Activated CD8-positive, alpha-beta T cell treated with anti-CD3 and anti-CD28 coated beads, Interleukin-2, amount 10 ng/mL, durations not matched to agents 7 days and 5 days (primary cell): ENCODE measurements at regions not wholly inside any gene's neighbourhood (a gene's known extent, or its start where the extent isn't known, plus 50 kb on each side); places are given as distances from the start of the nearest gene placed in this dataset.

Experiments used
- ATAC-seq: fragments of 150-1000 bp; cut with Tn5 transposase; one replicate; pipeline ENCODE4 v1.10.0; 2021; ENCODE audit warnings: moderate library complexity
- CTCF ChIA-PET: fragments of 350-600 bp; sonication (Branson Sonifier 250); formaldehyde crosslinking; loops from one replicate; lab custom pipeline; 2021; ENCODE audit warnings: antibody characterized with exemption; lab: Charles Lee
- POLR2A ChIA-PET: fragments of 350-600 bp; sonication (Branson Sonifier 250); formaldehyde crosslinking; loops from one replicate; lab custom pipeline; 2021; ENCODE audit warnings: antibody characterized with exemption; lab: Charles Lee
- DNase-seq: peaks from one replicate; pipeline ENCODE4 v3.0.0-alpha.2; 2020
- H3K27ac Mint-ChIP-seq: one replicate; pipeline ENCODE4 v1.8.0; 2021; ENCODE audit warnings: mild to moderate bottlenecking, mixed read lengths
- H3K27me3 Mint-ChIP-seq: one replicate; pipeline ENCODE4 v1.8.0; 2021; ENCODE audit warnings: low read depth, mixed read lengths
- H3K36me3 Mint-ChIP-seq: one replicate; pipeline ENCODE4 v1.8.0; 2021; ENCODE audit warnings: low read depth, mixed read lengths
- H3K4me1 Mint-ChIP-seq: one replicate; pipeline ENCODE4 v1.8.0; 2021; ENCODE audit warnings: low read depth, mixed read lengths
- H3K4me3 Mint-ChIP-seq: one replicate; pipeline ENCODE4 v1.8.0; 2021; ENCODE audit warnings: mild to moderate bottlenecking, mixed read lengths
- H3K9me3 Mint-ChIP-seq: one replicate; pipeline ENCODE4 v1.8.0; 2022; ENCODE audit warnings: mixed read lengths; ENCODE audit not compliant: insufficient read depth

- ChIA-PET CTCF (no interaction called here), POLR2A (no interaction called here)
- H3K9me3 Mint-ChIP-seq = peaks cover 5% of the 10 kb centered on the region
- DNase-seq (no peak), ATAC-seq (no peak)
- no peak overlapping the region for H3K27ac Mint-ChIP-seq
- H3K36me3 Mint-ChIP-seq = no peaks in the 10 kb centered on the region
- H3K4me3 Mint-ChIP-seq = no peak overlapping the region
- no peaks in the 10 kb centered on the region for H3K4me1 Mint-ChIP-seq
- no peaks in the 10 kb centered on the region for H3K27me3 Mint-ChIP-seq
Observed at GRCh38 chr1:81008293-81008692, 792.4 kb upstream of the ADGRL2 start.

GRCh38 chr1:81007024-81007423 lies 793.7 kb upstream of the ADGRL2 start:
- Mint-ChIP-seq H3K4me3 (no peak overlapping the region), H3K9me3 (peaks cover 5% of the 10 kb centered on the region), H3K4me1 (no peaks in the 10 kb centered on the region), H3K36me3 (no peaks in the 10 kb centered on the region), H3K27ac (no peak overlapping the region), H3K27me3 (no peaks in the 10 kb centered on the region)
- CTCF ChIA-PET = no interaction called here
- POLR2A ChIA-PET = no interaction called here
- DNase-seq = no peak
- no peak for ATAC-seq

GRCh38 chr1:81006502-81006901 lies 794.2 kb upstream of the ADGRL2 start:
- peaks cover 5% of the 10 kb centered on the region for H3K9me3 Mint-ChIP-seq
- DNase-seq (no peak), ATAC-seq (no peak)
- no peaks in the 10 kb centered on the region for H3K4me1 Mint-ChIP-seq
- CTCF ChIA-PET = no interaction called here
- no peaks in the 10 kb centered on the region for H3K36me3 Mint-ChIP-seq
- no peak overlapping the region for H3K27ac Mint-ChIP-seq
- POLR2A ChIA-PET = no interaction called here
- no peak overlapping the region for H3K4me3 Mint-ChIP-seq
- no peaks in the 10 kb centered on the region for H3K27me3 Mint-ChIP-seq

GRCh38 chr1:81004011-81004410 lies 796.7 kb upstream of the ADGRL2 start:
- ChIA-PET CTCF (no interaction called here), POLR2A (no interaction called here)
- H3K27ac Mint-ChIP-seq = no peak overlapping the region
- ATAC-seq (no peak), DNase-seq (no peak)
- H3K4me1 Mint-ChIP-seq = no peaks in the 10 kb centered on the region
- H3K9me3 Mint-ChIP-seq = peaks cover 10% of the 10 kb centered on the region
- no peak overlapping the region for H3K4me3 Mint-ChIP-seq
- no peaks in the 10 kb centered on the region for H3K36me3 Mint-ChIP-seq
- H3K27me3 Mint-ChIP-seq = no peaks in the 10 kb centered on the region

GRCh38 chr1:80994934-80995333 lies 805.8 kb upstream of the ADGRL2 start:
- H3K4me1 Mint-ChIP-seq = no peaks in the 10 kb centered on the region
- H3K27me3 Mint-ChIP-seq = no peaks in the 10 kb centered on the region
- DNase-seq = no peak
- ChIA-PET POLR2A (no interaction called here), CTCF (no interaction called here)
- H3K4me3 Mint-ChIP-seq = no peak overlapping the region
- no peaks in the 10 kb centered on the region for H3K36me3 Mint-ChIP-seq
- H3K27ac Mint-ChIP-seq = no peak overlapping the region
- peaks cover 19% of the 10 kb centered on the region for H3K9me3 Mint-ChIP-seq
- no peak for ATAC-seq

DNA sequence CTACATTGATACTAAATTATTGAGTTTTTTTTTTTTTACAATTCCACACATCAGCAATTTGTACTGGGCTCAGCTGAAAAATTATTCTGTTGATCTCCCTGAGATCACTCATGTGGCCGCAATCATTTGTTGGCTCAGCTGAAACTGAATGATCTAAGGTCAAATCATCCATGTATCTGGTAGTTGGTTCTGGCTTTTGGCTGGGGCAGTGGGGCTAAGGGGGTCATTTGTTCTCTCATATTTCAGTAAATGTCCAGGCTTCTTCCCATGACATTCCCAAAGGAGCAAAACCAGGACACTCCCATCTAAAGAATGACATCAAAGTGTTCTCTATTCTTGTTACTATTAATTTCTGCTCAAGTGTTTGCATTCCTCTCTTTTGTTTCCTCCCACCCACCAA lies 806.7 kb upstream of the ADGRL2 start:
- Mint-ChIP-seq H3K36me3 (no peaks in the 10 kb centered on the region), H3K4me3 (no peak overlapping the region), H3K9me3 (peaks cover 25% of the 10 kb centered on the region), H3K27me3 (no peaks in the 10 kb centered on the region), H3K27ac (no peak overlapping the region), H3K4me1 (no peaks in the 10 kb centered on the region)
- DNase-seq (no peak), ATAC-seq (no peak)
- ChIA-PET POLR2A (no interaction called here), CTCF (no interaction called here)

GRCh38 chr1:80993154-80993980 lies 807.4 kb upstream of the ADGRL2 start:
- POLR2A ChIA-PET = no interaction called here
- Mint-ChIP-seq H3K27ac (no peak overlapping the region), H3K4me1 (no peaks in the 10 kb centered on the region), H3K27me3 (no peaks in the 10 kb centered on the region), H3K9me3 (peaks cover 25% of the 10 kb centered on the region), H3K36me3 (no peaks in the 10 kb centered on the region), H3K4me3 (no peak overlapping the region)
- CTCF ChIA-PET = no interaction called here
- ATAC-seq (no peak), DNase-seq (no peak)

- Mint-ChIP-seq H3K9me3 (peaks cover 14% of the 10 kb centered on the region), H3K36me3 (no peaks in the 10 kb centered on the region), H3K27me3 (no peaks in the 10 kb centered on the region), H3K4me1 (no peaks in the 10 kb centered on the region), H3K4me3 (no peak overlapping the region), H3K27ac (no peak overlapping the region)
- ATAC-seq (no peak), DNase-seq (no peak)
- CTCF ChIA-PET = no interaction called here
- POLR2A ChIA-PET = no interaction called here
Observed at GRCh38 chr1:80989455-80989854, 811.3 kb upstream of the ADGRL2 start.

GRCh38 chr1:80988926-80989325 lies 811.8 kb upstream of the ADGRL2 start:
- CTCF ChIA-PET = no interaction called here
- POLR2A ChIA-PET = no interaction called here
- ATAC-seq (no peak), DNase-seq (no peak)
- H3K9me3 Mint-ChIP-seq = peaks cover 11% of the 10 kb centered on the region
- H3K4me3 Mint-ChIP-seq = no peak overlapping the region
- H3K27me3 Mint-ChIP-seq = no peaks in the 10 kb centered on the region
- no peaks in the 10 kb centered on the region for H3K4me1 Mint-ChIP-seq
- H3K36me3 Mint-ChIP-seq = no peaks in the 10 kb centered on the region
- H3K27ac Mint-ChIP-seq = no peak overlapping the region

DNA sequence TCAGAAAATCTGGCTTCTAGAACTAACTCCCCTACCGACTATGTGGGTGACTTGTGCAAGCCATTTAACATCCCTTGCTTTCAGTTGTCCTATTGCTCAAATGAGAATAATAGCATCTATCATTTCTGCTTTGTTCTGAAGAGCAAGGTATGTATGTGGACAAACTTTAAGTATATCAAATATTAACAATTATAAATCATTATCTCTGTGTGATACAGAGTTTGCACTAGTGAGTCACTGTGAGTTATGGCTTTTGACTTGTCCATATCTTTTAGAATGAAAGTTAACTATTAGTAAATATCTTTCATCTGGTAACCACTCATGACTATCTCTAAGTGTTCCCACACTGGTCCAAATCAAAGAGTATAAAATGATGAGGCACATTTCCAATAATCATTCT lies 812.9 kb upstream of the ADGRL2 start:
- CTCF ChIA-PET = no interaction called here
- Mint-ChIP-seq H3K4me1 (no peaks in the 10 kb centered on the region), H3K27ac (no peak overlapping the region), H3K27me3 (no peaks in the 10 kb centered on the region), H3K36me3 (no peaks in the 10 kb centered on the region), H3K4me3 (no peak overlapping the region), H3K9me3 (peaks cover 13% of the 10 kb centered on the region)
- DNase-seq (no peak), ATAC-seq (no peak)
- POLR2A ChIA-PET = no interaction called here

GRCh38 chr1:80987106-80987505 lies 813.6 kb upstream of the ADGRL2 start:
- H3K4me3 Mint-ChIP-seq = no peak overlapping the region
- no peaks in the 10 kb centered on the region for H3K36me3 Mint-ChIP-seq
- no peak for ATAC-seq
- H3K4me1 Mint-ChIP-seq = no peaks in the 10 kb centered on the region
- H3K27ac Mint-ChIP-seq = no peak overlapping the region
- H3K9me3 Mint-ChIP-seq = peaks cover 13% of the 10 kb centered on the region
- ChIA-PET CTCF (no interaction called here), POLR2A (no interaction called here)
- H3K27me3 Mint-ChIP-seq = no peaks in the 10 kb centered on the region
- no peak for DNase-seq

DNA sequence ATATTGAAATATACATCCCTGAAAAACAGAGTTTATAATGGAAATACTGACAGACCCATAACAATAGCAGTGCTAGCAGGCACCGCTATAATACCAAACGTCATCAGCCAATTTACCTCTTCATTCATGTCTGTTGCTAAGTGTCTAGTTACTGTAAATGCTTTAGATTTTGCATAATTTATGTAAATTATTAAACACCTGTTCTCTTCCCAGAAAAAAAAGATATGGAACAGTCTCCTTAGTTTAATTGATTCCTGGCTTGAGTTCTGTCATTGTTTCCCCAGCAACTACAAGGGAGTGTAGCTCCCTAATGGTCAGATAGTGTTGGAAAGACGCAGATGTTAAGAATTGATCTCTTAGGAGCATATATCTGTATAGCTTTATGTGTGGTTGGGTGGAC lies 817.9 kb upstream of the ADGRL2 start:
- no peak overlapping the region for H3K4me3 Mint-ChIP-seq
- H3K36me3 Mint-ChIP-seq = no peaks in the 10 kb centered on the region
- DNase-seq (no peak), ATAC-seq (no peak)
- no peak overlapping the region for H3K27ac Mint-ChIP-seq
- POLR2A ChIA-PET = no interaction called here
- H3K27me3 Mint-ChIP-seq = no peaks in the 10 kb centered on the region
- peaks cover 3% of the 10 kb centered on the region for H3K9me3 Mint-ChIP-seq
- CTCF ChIA-PET = no interaction called here
- no peaks in the 10 kb centered on the region for H3K4me1 Mint-ChIP-seq

DNA sequence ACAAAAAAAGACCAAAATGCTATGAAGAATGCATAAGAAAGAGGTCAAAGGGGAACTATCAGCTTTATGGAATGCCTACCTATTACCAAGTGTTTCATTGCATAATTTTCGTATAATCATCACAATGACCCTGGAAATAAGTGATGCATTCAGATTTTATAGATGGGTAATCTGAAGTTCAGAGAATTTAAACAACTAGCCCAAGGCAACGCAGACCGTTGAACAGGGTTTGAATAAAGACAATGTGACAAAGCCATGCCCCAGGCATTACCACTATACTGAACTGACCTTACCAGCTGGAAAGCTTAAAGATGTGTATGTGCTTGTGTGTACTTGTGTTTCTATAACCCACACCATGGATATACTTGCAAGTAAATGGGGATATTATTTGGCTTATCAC lies 827.6 kb upstream of the ADGRL2 start:
- Mint-ChIP-seq H3K27ac (no peak overlapping the region), H3K27me3 (no peaks in the 10 kb centered on the region), H3K9me3 (peaks cover 22% of the 10 kb centered on the region), H3K4me1 (no peaks in the 10 kb centered on the region), H3K36me3 (no peaks in the 10 kb centered on the region), H3K4me3 (no peak overlapping the region)
- ChIA-PET POLR2A (no interaction called here), CTCF (no interaction called here)
- DNase-seq (no peak), ATAC-seq (no peak)
